HCT116 (cell line): ENCODE measurements at regions not wholly inside any gene's neighbourhood (a gene's known extent, or its start where the extent isn't known, plus 50 kb on each side); places are given as distances from the start of the nearest gene placed in this dataset.

Source experiments
- ATAC-seq: fragments of 200-7000 bp; cut with Tn5 transposase; 2 replicates; pipeline ENCODE4 v1.9.1; 2020; ENCODE audit warnings: mild to moderate bottlenecking, moderate library complexity
- BruUV-seq: library from RNA; stranded (reverse); fragments of 400-500 nt; replicated peaks from 2 replicates; lab custom pipeline; 2021; lab: Mats Ljungman, UMichigan
- CTCF ChIA-PET: fragments of 300-600 bp; sonication (Branson Sonifier 250); formaldehyde crosslinking; loops from one replicate; lab custom pipeline; 2021; ENCODE audit warnings: antibody characterized with exemption; lab: Charles Lee
- POLR2A ChIA-PET: fragments of 300-600, 350-600 bp; sonication (Branson Sonifier 250); formaldehyde crosslinking; loops from one replicate; lab custom pipeline; 2021; ENCODE audit warnings: antibody characterized with exemption; lab: Charles Lee
- RAD21 ChIA-PET, 2 experiments: fragments of 300-600 bp; sonication (Branson Sonifier 250); formaldehyde crosslinking; loops; one replicate each; lab custom pipeline; 2023; ENCODE audit warnings: low total read pairs in 2 of 2; ENCODE audit not compliant: uncharacterized antibody in 2 of 2, unreplicated experiment in 2 of 2, low non-redundant PET in 1 of 2; lab: Charles Lee
- DNase-seq: peaks from one replicate; pipeline ENCODE4 v3.0.0-alpha.2; 2010; ENCODE audit warnings: low read depth, low spot score
- H2AFZ ChIP-seq: fragments of 200-600 bp; shearing (Covaris generic), sonication (generic); 2 replicates; pipeline ENCODE4 v1.6.1; 2017; ENCODE audit warnings: low read depth, mixed run types, mixed read lengths, antibody characterized with exemption, low read length; ENCODE audit not compliant: poor library complexity, severe bottlenecking
- H3K27ac ChIP-seq: 2 replicates; pipeline ENCODE4 v1.5.1; 2012; ENCODE audit warnings: low read depth, low read length
- H3K27me3 ChIP-seq: fragments of 200-600 bp; sonication (generic); 2 replicates; pipeline ENCODE4 v1.6.1; 2016; ENCODE audit warnings: mixed run types, low read length, mixed read lengths; ENCODE audit not compliant: insufficient read depth
- H3K36me3 ChIP-seq, 2 experiments: fragments of 200-500 bp in 1 of 2; fragments of 200-600 bp in 1 of 2; sonication (Bioruptor generic) in 1 of 2; sonication (generic) in 1 of 2; 2 replicates each; pipeline versions ENCODE4 v1.5.1 to v1.6.1; 2014 to 2016; ENCODE audit warnings: low read length in 2 of 2, inconsistent platforms in 1 of 2, mixed read lengths in 1 of 2, mixed run types in 1 of 2; ENCODE audit not compliant: insufficient read depth in 2 of 2, control insufficient read depth in 1 of 2
- H3K4me1 ChIP-seq, 2 experiments: fragments of 200-600 bp in 1 of 2; sonication (generic) in 1 of 2; 2 replicates each; pipeline versions ENCODE4 v1.5.1 to v1.6.1; 2012 to 2017; ENCODE audit warnings: low read length in 2 of 2, inconsistent platforms in 1 of 2, mild to moderate bottlenecking in 1 of 2, mixed read lengths in 1 of 2, mixed run types in 1 of 2, moderate library complexity in 1 of 2; ENCODE audit not compliant: insufficient read depth in 2 of 2, control insufficient read depth in 1 of 2
- H3K4me2 ChIP-seq: fragments of 200-600 bp; sonication (generic); 2 replicates; pipeline ENCODE4 v1.6.1; 2017; ENCODE audit warnings: mixed run types, low read length, mixed read lengths
- H3K4me3 ChIP-seq, 2 experiments: fragments of 200-600 bp in 1 of 2; sonication (generic) in 1 of 2; replicated peaks in 1 of 2; 2 replicates each; pipeline ENCODE4 v1.5.1; 2011 to 2016; ENCODE audit warnings: low read length in 2 of 2, control low read depth in 1 of 2, low read depth in 1 of 2, mild to moderate bottlenecking in 1 of 2, mixed read lengths in 1 of 2, mixed run types in 1 of 2
- H3K79me2 ChIP-seq: fragments of 200-600 bp; sonication (generic); 2 replicates; pipeline ENCODE4 v1.6.1; 2017; ENCODE audit warnings: mild to moderate bottlenecking, mixed run types, low read length, moderate library complexity, mixed read lengths; ENCODE audit not compliant: insufficient read depth
- H3K9ac ChIP-seq: fragments of 200-600 bp; sonication (generic); 2 replicates; pipeline ENCODE4 v1.6.1; 2016; ENCODE audit warnings: low read length, mixed read lengths
- H3K9me2 ChIP-seq: fragments of 200-600 bp; sonication (generic), shearing (Covaris generic); 2 replicates; pipeline ENCODE4 v1.6.1; 2017; ENCODE audit warnings: mixed run types, mild to moderate bottlenecking, moderate library complexity; ENCODE audit not compliant: insufficient read depth
- H3K9me3 ChIP-seq, 2 experiments: fragments of 200-500 bp in 1 of 2; fragments of 200-600 bp in 1 of 2; sonication (Bioruptor generic) in 1 of 2; sonication (generic) in 1 of 2; 2 replicates each; pipeline ENCODE4 v1.6.1; 2014 to 2017; ENCODE audit warnings: low read length in 2 of 2, mixed read lengths in 2 of 2, inconsistent platforms in 1 of 2, low read depth in 1 of 2, mild to moderate bottlenecking in 1 of 2, mixed run types in 1 of 2, moderate library complexity in 1 of 2; ENCODE audit not compliant: control insufficient read depth in 1 of 2, insufficient read depth in 1 of 2
- H4K20me1 ChIP-seq: fragments of 200-600 bp; sonication (generic), shearing (Covaris generic); 2 replicates; pipeline ENCODE4 v1.6.1; 2017; ENCODE audit warnings: mixed run types, mild to moderate bottlenecking, moderate library complexity; ENCODE audit not compliant: insufficient read depth
- EGR1 ChIP-seq: IDR thresholded peaks from 2 replicates; pipeline ENCODE4 v1.6.1; 2012; ENCODE audit warnings: low read depth
- EZH2phosphoT487 ChIP-seq: fragments of 200-600 bp; IDR thresholded peaks from 2 replicates; pipeline ENCODE4 v1.6.1; 2018; ENCODE audit warnings: antibody characterized with exemption, borderline replicate concordance
- FOSL1 ChIP-seq: IDR thresholded peaks from 2 replicates; pipeline ENCODE4 v1.6.1; 2012; ENCODE audit warnings: low read depth
- SIN3A ChIP-seq: IDR thresholded peaks from 2 replicates; pipeline ENCODE4 v1.6.1; 2012; ENCODE audit warnings: low read depth
- SRF ChIP-seq: IDR thresholded peaks from 2 replicates; pipeline ENCODE4 v1.6.1; 2012; ENCODE audit warnings: low read depth
- TCF7L2 ChIP-seq: IDR thresholded peaks from 2 replicates; pipeline ENCODE4 v1.7.0; 2011; ENCODE audit warnings: borderline replicate concordance, inconsistent platforms; ENCODE audit not compliant: insufficient read depth, insufficient read length; ENCODE audit errors: extremely low read depth
- ZFX ChIP-seq: fragments of 450-650 bp; IDR thresholded peaks from 2 replicates; pipeline ENCODE4 v1.6.1; 2017
- ZNF274 ChIP-seq: fragments of 200-500 bp; sonication (Bioruptor generic); IDR thresholded peaks from 2 replicates; pipeline ENCODE4 v1.6.1; 2014; ENCODE audit warnings: mild to moderate bottlenecking, low read depth, low read length, inconsistent platforms
- intact Hi-C: fragments of 100-400 bp; cut with micrococcal nuclease; formaldehyde crosslinking; loops from 2 replicates; pipeline ENCODE4 v1.10.0; 2022
- TF ChIP-seq, protein P1 (sequence below), 3 experiments: fragments of 200-600 bp in 1 of 3; sonication (generic) in 1 of 3; IDR thresholded peaks in 2 of 3; conservative IDR thresholded peaks in 1 of 3; 2 replicates each; pipeline ENCODE4 v1.5.1; 2012 to 2017; ENCODE audit warnings: low read depth in 2 of 3, low read length in 2 of 3, antibody characterized with exemption in 1 of 3, borderline replicate concordance in 1 of 3, control low read depth in 1 of 3, mild to moderate bottlenecking in 1 of 3, mixed read lengths in 1 of 3, mixed run types in 1 of 3, moderate library complexity in 1 of 3; ENCODE audit not compliant: insufficient read depth in 1 of 3
- TF ChIP-seq, protein P2 (sequence below): IDR thresholded peaks from 2 replicates; pipeline ENCODE4 v1.6.1; 2012
- TF ChIP-seq, protein P3 (sequence below): IDR thresholded peaks from 2 replicates; pipeline ENCODE4 v1.6.1; 2012
- TF ChIP-seq, protein P4 (sequence below): IDR thresholded peaks from 2 replicates; pipeline ENCODE4 v1.6.1; 2011; ENCODE audit warnings: mild to moderate bottlenecking, low read length, moderate library complexity; ENCODE audit not compliant: insufficient replicate concordance; ENCODE audit errors: extremely low read depth

DNA sequence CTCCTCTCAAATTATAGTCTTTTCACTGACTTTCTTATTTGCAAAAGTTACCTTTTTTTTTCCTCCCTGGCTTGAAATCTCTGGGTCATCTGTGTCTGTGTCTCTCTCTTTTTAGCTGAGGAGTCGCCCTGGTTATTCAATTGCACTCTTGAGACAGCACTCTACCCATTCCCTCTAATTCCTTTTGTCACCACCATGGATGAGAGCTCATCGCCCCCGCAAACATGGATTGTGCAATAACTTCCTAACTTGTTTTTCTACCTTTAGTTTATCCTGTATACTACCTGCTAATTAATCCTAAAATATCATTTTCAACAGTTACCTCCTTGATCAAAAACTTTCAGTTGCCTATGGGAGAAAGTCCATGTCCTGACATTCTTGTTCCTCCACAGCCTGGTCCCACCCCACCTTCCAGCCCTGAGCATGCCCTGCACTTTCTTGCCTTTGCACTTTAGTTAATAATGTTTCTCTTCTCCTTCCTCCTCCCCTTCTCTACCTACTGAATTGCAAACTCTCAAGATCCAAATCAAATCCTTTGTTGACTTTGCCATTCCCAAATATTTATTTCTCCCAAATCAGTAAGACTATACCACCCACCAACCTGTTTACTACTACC, 110.4 kb upstream of the MAGI3 start:
- no TSS peak for BruUV-seq
- DNase-seq (no peak), ATAC-seq (no peak)
- H4K20me1 ChIP-seq = no peaks in the 10 kb centered on the region
- no peaks in the 10 kb centered on the region for H3K79me2 ChIP-seq
- H3K9me2 ChIP-seq = no peaks in the 10 kb centered on the region
- no peak overlapping the region for H3K4me2 ChIP-seq
- TF ChIP-seq, protein P1, sequence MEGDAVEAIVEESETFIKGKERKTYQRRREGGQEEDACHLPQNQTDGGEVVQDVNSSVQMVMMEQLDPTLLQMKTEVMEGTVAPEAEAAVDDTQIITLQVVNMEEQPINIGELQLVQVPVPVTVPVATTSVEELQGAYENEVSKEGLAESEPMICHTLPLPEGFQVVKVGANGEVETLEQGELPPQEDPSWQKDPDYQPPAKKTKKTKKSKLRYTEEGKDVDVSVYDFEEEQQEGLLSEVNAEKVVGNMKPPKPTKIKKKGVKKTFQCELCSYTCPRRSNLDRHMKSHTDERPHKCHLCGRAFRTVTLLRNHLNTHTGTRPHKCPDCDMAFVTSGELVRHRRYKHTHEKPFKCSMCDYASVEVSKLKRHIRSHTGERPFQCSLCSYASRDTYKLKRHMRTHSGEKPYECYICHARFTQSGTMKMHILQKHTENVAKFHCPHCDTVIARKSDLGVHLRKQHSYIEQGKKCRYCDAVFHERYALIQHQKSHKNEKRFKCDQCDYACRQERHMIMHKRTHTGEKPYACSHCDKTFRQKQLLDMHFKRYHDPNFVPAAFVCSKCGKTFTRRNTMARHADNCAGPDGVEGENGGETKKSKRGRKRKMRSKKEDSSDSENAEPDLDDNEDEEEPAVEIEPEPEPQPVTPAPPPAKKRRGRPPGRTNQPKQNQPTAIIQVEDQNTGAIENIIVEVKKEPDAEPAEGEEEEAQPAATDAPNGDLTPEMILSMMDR (IDR thresholded peaks at IDR 0.05 in 2 of 3, conservative IDR thresholded peaks at IDR 0.05 in 1 of 3; ENCODE audit: borderline replicate concordance in 1 of 3, insufficient read depth in 1 of 3, low read depth in 2 of 3, low read length in 2 of 3) = no peak
- TF ChIP-seq ZNF274 (no peak), EZH2phosphoT487 (no peak), ZFX (no peak)
- ChIA-PET POLR2A (no interaction called here), CTCF (no interaction called here), RAD21 (no interaction called here)
- no peak overlapping the region for H2AFZ ChIP-seq
- H3K4me1 ChIP-seq = no peaks in the 10 kb centered on the region
- H3K9ac ChIP-seq = no peak overlapping the region
- H3K27me3 ChIP-seq = no peaks in the 10 kb centered on the region
- no peaks in the 10 kb centered on the region for H3K36me3 ChIP-seq
- intact Hi-C loops = no loop called here
- no peaks in the 10 kb centered on the region for H3K9me3 ChIP-seq
- H3K27ac ChIP-seq = no peak overlapping the region
- no peak overlapping the region for H3K4me3 ChIP-seq

DNA sequence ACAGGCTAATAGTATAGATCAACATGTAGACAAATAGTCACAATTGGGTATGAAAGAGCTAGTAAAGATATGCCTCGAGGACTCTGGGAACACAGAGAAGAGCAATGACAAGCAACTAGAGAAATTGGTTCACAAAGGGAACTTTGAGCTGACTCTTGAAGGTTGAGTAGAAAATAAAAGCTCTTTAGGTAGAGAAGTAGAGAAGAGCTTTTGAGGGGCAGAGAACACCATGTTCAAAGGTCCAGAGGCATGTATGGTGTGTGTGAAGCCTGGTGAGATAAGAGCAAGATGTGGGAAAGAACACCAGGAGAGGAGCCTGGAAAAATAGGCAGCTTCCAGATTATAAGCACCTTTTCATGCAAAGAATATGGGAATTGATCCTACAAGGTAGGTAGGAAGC, 109.7 kb upstream of the MAGI3 start:
- H3K4me2 ChIP-seq = no peak overlapping the region
- DNase-seq (no peak), ATAC-seq (no peak)
- H3K79me2 ChIP-seq = no peaks in the 10 kb centered on the region
- ChIA-PET CTCF (no interaction called here), RAD21 (no interaction called here), POLR2A (no interaction called here)
- H3K27me3 ChIP-seq = no peaks in the 10 kb centered on the region
- H4K20me1 ChIP-seq = no peaks in the 10 kb centered on the region
- no peaks in the 10 kb centered on the region for H3K9me2 ChIP-seq
- H3K36me3 ChIP-seq = no peaks in the 10 kb centered on the region
- no TSS peak for BruUV-seq
- no peak overlapping the region for H3K4me3 ChIP-seq
- H3K4me1 ChIP-seq = no peaks in the 10 kb centered on the region
- no peak overlapping the region for H2AFZ ChIP-seq
- no peaks in the 10 kb centered on the region for H3K9me3 ChIP-seq
- no peak overlapping the region for H3K27ac ChIP-seq
- no peak overlapping the region for H3K9ac ChIP-seq
- intact Hi-C loops = no loop called here
- TF ChIP-seq, protein P2, sequence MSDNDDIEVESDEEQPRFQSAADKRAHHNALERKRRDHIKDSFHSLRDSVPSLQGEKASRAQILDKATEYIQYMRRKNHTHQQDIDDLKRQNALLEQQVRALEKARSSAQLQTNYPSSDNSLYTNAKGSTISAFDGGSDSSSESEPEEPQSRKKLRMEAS = no peak
- TF ChIP-seq, protein P3, sequence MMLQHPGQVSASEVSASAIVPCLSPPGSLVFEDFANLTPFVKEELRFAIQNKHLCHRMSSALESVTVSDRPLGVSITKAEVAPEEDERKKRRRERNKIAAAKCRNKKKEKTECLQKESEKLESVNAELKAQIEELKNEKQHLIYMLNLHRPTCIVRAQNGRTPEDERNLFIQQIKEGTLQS = no peak
- TF ChIP-seq SRF = no peak
- TF ChIP-seq, protein P1 (IDR thresholded peaks at IDR 0.05 in 2 of 3, conservative IDR thresholded peaks at IDR 0.05 in 1 of 3; ENCODE audit: borderline replicate concordance in 1 of 3, insufficient read depth in 1 of 3, low read depth in 2 of 3, low read length in 2 of 3) = no peak
- no peak for TF ChIP-seq FOSL1
- no peak for TF ChIP-seq SIN3A
- no peak for TF ChIP-seq EGR1
- TF ChIP-seq, protein P4, sequence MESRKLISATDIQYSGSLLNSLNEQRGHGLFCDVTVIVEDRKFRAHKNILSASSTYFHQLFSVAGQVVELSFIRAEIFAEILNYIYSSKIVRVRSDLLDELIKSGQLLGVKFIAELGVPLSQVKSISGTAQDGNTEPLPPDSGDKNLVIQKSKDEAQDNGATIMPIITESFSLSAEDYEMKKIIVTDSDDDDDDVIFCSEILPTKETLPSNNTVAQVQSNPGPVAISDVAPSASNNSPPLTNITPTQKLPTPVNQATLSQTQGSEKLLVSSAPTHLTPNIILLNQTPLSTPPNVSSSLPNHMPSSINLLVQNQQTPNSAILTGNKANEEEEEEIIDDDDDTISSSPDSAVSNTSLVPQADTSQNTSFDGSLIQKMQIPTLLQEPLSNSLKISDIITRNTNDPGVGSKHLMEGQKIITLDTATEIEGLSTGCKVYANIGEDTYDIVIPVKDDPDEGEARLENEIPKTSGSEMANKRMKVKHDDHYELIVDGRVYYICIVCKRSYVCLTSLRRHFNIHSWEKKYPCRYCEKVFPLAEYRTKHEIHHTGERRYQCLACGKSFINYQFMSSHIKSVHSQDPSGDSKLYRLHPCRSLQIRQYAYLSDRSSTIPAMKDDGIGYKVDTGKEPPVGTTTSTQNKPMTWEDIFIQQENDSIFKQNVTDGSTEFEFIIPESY = no peak
- no peak for TF ChIP-seq ZFX
- no peak for TF ChIP-seq TCF7L2
- no peak for TF ChIP-seq EZH2phosphoT487
